Activated naive CD8-positive, alpha-beta T cell treated with anti-CD3 and anti-CD28 coated beads, Interleukin-2, amount 50 U/mL, for 24 hours (primary cell): ENCODE measurements at regions not wholly inside any gene's neighbourhood (a gene's known extent, or its start where the extent isn't known, plus 50 kb on each side); places are given as distances from the start of the nearest gene placed in this dataset.

Source experiments
- ATAC-seq: fragments of 150-1000 bp; cut with Tn5 transposase; one replicate; pipeline ENCODE4 v1.10.0; 2021
- DNase-seq: peaks from one replicate; pipeline ENCODE4 v3.0.0; 2021
- H3K27ac Mint-ChIP-seq: one replicate; pipeline ENCODE4 v1.8.0; 2021; ENCODE audit warnings: mild to moderate bottlenecking, mixed read lengths
- H3K27me3 Mint-ChIP-seq: one replicate; pipeline ENCODE4 v1.8.0; 2021; ENCODE audit warnings: mixed read lengths
- H3K36me3 Mint-ChIP-seq: one replicate; pipeline ENCODE4 v1.8.0; 2021; ENCODE audit warnings: low read depth, mixed read lengths
- H3K4me1 Mint-ChIP-seq: one replicate; pipeline ENCODE4 v1.8.0; 2021; ENCODE audit warnings: mixed read lengths
- H3K4me3 Mint-ChIP-seq: one replicate; pipeline ENCODE4 v1.8.0; 2021; ENCODE audit warnings: mild to moderate bottlenecking, moderate library complexity, mixed read lengths
- H3K9me3 Mint-ChIP-seq: one replicate; pipeline ENCODE4 v1.8.0; 2021; ENCODE audit warnings: mixed read lengths

- no peak for DNase-seq
- Mint-ChIP-seq H3K4me3 (no peak overlapping the region), H3K27me3 (no peaks in the 10 kb centered on the region), H3K27ac (no peak overlapping the region), H3K9me3 (no peaks in the 10 kb centered on the region), H3K4me1 (peaks cover 14% of the 10 kb centered on the region), H3K36me3 (no peaks in the 10 kb centered on the region)
- peak; percentile 82 for ATAC-seq
Observed at GRCh38 chr1:239558991-239559390, 172.6 kb downstream of the CHRM3 start.

DNA sequence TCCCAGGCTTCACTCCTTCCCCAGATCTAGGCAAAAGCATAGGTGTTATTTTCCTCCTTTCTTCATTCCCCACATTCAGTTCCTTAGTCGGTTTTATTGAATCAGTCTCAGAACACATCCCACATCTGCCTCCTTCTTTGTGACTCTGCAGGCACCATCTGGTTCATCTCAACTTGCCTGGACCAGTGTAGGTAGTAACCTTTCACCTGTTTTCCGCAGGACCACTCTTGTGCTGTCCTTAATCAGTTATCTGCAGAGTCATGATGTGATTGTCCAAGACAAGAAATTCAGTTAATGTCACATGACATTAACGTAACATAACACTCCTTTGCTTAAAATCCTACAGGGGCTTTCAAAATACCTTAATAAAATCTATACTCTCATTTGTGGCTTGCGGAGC, 174.6 kb downstream of the CHRM3 start:
- H3K4me1 Mint-ChIP-seq: peaks cover 16% of the 10 kb centered on the region
- no peaks in the 10 kb centered on the region for H3K27me3 Mint-ChIP-seq
- H3K9me3 Mint-ChIP-seq: no peaks in the 10 kb centered on the region
- no peaks in the 10 kb centered on the region for H3K36me3 Mint-ChIP-seq
- no peak overlapping the region for H3K27ac Mint-ChIP-seq
- ATAC-seq (no peak), DNase-seq (no peak)
- no peak overlapping the region for H3K4me3 Mint-ChIP-seq

DNA sequence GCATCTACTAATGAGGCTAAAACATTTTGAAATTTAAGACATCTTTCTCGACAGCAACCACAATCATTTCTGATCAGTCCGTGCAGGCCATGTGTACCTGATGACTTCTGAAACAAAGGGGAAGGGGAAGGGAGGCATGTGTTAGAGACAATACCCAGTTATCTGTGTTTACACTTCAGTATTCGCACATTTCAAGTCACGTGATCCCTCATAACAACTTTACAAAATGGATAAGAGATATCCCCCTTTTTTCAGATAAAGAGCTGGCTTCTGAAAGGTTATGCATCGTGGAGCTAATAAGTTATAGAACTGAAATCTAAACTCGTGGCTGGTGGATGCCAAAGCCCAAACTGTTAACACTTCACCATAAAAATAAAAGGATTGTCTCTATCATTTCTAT, 175.7 kb downstream of the CHRM3 start:
- Mint-ChIP-seq H3K4me3 (no peak overlapping the region), H3K36me3 (no peaks in the 10 kb centered on the region), H3K27me3 (no peaks in the 10 kb centered on the region), H3K4me1 (peaks cover 16% of the 10 kb centered on the region), H3K27ac (no peak overlapping the region), H3K9me3 (no peaks in the 10 kb centered on the region)
- DNase-seq (no peak), ATAC-seq (no peak)

- ATAC-seq (no peak), DNase-seq (no peak)
- Mint-ChIP-seq H3K27ac (no peak overlapping the region), H3K4me1 (peaks cover 11% of the 10 kb centered on the region), H3K9me3 (peaks cover 5% of the 10 kb centered on the region), H3K36me3 (no peaks in the 10 kb centered on the region), H3K4me3 (no peak overlapping the region), H3K27me3 (no peaks in the 10 kb centered on the region)
Observed at GRCh38 chr1:239563681-239564080, 177.3 kb downstream of the CHRM3 start.

- peaks cover 5% of the 10 kb centered on the region for H3K9me3 Mint-ChIP-seq
- H3K27ac Mint-ChIP-seq: no peak overlapping the region
- H3K4me3 Mint-ChIP-seq: no peak overlapping the region
- H3K36me3 Mint-ChIP-seq: no peaks in the 10 kb centered on the region
- ATAC-seq (no peak), DNase-seq (no peak)
- H3K27me3 Mint-ChIP-seq: no peaks in the 10 kb centered on the region
- peaks cover 10% of the 10 kb centered on the region for H3K4me1 Mint-ChIP-seq
Observed at GRCh38 chr1:239566074-239566473, 179.7 kb downstream of the CHRM3 start.

DNA sequence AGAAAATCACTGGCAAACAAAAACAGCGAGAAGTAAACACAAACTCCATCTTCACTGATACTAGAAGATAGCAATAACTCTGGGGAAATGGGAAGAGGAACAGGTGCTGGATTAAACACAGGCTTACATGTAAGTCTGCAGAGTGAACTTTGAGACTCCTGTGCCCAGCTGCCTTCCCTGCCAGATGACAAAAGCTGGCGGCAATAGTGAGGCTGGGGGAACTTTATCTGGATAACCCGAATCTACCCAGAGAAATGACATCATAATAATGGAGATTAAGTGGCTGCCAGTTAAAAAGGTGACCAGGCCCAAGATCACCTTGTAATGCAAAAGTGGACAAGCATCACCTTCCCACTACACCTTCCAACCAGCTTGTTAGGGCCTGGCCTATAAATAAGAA, 184.5 kb downstream of the CHRM3 start:
- Mint-ChIP-seq H3K9me3 (peaks cover 5% of the 10 kb centered on the region), H3K4me1 (peaks cover 12% of the 10 kb centered on the region), H3K4me3 (no peak overlapping the region), H3K27me3 (no peaks in the 10 kb centered on the region), H3K36me3 (no peaks in the 10 kb centered on the region), H3K27ac (no peak overlapping the region)
- DNase-seq: no peak
- ATAC-seq: no peak

GRCh38 chr1:239572183-239572582, 185.8 kb downstream of the CHRM3 start:
- no peak overlapping the region for H3K27ac Mint-ChIP-seq
- DNase-seq (no peak), ATAC-seq (no peak)
- H3K4me1 Mint-ChIP-seq: peaks cover 12% of the 10 kb centered on the region
- peaks cover 5% of the 10 kb centered on the region for H3K9me3 Mint-ChIP-seq
- no peaks in the 10 kb centered on the region for H3K36me3 Mint-ChIP-seq
- peaks cover 2% of the 10 kb centered on the region for H3K27me3 Mint-ChIP-seq
- no peak overlapping the region for H3K4me3 Mint-ChIP-seq

DNA sequence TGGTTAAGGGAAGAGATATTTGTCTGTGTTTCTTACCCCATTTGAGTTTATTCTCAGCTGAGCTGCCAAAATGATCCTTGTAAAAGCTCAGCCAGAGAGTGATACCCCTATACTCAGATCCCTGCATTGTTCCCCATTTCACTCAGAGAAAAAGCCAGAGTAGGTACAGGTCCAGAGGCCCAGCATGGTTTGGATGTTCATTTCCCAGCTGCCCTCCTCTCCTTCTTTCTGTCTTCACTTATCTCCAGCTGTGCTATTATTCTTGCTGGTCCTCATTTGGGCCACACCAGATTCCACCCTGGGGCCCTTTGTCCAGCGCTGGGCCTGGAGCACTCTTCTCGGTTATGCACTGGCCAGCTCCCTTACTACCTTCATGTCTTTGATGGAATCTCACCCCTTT, 187.7 kb downstream of the CHRM3 start:
- H3K9me3 Mint-ChIP-seq: no peaks in the 10 kb centered on the region
- DNase-seq (no peak), ATAC-seq (no peak)
- no peak overlapping the region for H3K4me3 Mint-ChIP-seq
- H3K27me3 Mint-ChIP-seq: peaks cover 2% of the 10 kb centered on the region
- H3K36me3 Mint-ChIP-seq: no peaks in the 10 kb centered on the region
- peaks cover 12% of the 10 kb centered on the region for H3K4me1 Mint-ChIP-seq
- H3K27ac Mint-ChIP-seq: no peak overlapping the region

DNA sequence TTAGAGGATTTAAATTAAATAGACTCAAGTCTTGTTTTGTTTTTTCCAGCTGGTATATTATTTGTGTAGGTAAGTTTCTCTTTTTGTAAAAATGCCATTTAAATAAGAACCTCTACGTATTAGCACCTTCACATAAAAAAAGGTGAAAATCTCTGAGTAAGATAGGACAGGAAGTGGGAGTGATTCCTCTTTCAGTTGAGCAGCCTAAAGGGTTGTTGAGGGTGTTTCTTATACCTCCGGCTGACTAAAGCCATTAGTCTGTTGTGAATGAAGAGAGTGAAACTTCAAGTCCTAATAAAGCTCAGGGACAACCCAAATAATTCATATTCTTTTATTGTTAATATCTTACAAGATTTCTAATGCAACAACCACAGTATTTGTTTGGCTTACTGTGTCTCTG, 188.7 kb downstream of the CHRM3 start:
- no peak for ATAC-seq
- Mint-ChIP-seq H3K27me3 (peaks cover 2% of the 10 kb centered on the region), H3K4me1 (peaks cover 8% of the 10 kb centered on the region), H3K27ac (no peak overlapping the region), H3K9me3 (no peaks in the 10 kb centered on the region), H3K4me3 (no peak overlapping the region), H3K36me3 (no peaks in the 10 kb centered on the region)
- no peak for DNase-seq

DNA sequence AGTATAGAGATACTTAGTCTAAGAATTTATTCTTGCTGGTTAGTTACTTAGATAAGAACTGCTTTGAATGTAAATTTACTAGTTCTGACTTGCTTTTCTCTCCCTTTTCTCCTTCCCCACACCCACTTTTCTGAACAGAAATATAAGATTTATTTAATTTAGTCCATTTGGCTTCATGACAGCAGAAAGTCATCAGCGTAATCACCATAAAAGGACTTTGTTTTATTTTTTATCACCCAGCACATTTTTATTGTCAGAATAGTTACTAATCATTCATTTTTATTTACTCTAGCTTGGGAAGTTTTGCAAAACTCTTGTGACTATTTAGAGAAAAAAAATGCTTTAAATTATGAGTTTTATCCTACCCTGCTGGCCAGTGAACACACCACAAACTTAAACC, 197.2 kb downstream of the CHRM3 start:
- no peaks in the 10 kb centered on the region for H3K27me3 Mint-ChIP-seq
- no peaks in the 10 kb centered on the region for H3K9me3 Mint-ChIP-seq
- H3K4me3 Mint-ChIP-seq: no peak overlapping the region
- no peaks in the 10 kb centered on the region for H3K36me3 Mint-ChIP-seq
- ATAC-seq (no peak), DNase-seq (no peak)
- no peak overlapping the region for H3K27ac Mint-ChIP-seq
- H3K4me1 Mint-ChIP-seq: peaks cover 20% of the 10 kb centered on the region

GRCh38 chr1:239586128-239586527, 199.8 kb downstream of the CHRM3 start:
- Mint-ChIP-seq H3K4me3 (no peak overlapping the region), H3K36me3 (no peaks in the 10 kb centered on the region), H3K4me1 (peaks cover 20% of the 10 kb centered on the region), H3K27me3 (no peaks in the 10 kb centered on the region), H3K27ac (no peak overlapping the region), H3K9me3 (no peaks in the 10 kb centered on the region)
- ATAC-seq (no peak), DNase-seq (no peak)

- Mint-ChIP-seq H3K4me1 (peaks cover 20% of the 10 kb centered on the region), H3K27ac (no peak overlapping the region), H3K4me3 (no peak overlapping the region), H3K36me3 (no peaks in the 10 kb centered on the region), H3K27me3 (no peaks in the 10 kb centered on the region), H3K9me3 (no peaks in the 10 kb centered on the region)
- ATAC-seq (peak; percentile 99), DNase-seq (peak; percentile 26)
Observed at GRCh38 chr1:239587066-239587465, 200.7 kb downstream of the CHRM3 start.

DNA sequence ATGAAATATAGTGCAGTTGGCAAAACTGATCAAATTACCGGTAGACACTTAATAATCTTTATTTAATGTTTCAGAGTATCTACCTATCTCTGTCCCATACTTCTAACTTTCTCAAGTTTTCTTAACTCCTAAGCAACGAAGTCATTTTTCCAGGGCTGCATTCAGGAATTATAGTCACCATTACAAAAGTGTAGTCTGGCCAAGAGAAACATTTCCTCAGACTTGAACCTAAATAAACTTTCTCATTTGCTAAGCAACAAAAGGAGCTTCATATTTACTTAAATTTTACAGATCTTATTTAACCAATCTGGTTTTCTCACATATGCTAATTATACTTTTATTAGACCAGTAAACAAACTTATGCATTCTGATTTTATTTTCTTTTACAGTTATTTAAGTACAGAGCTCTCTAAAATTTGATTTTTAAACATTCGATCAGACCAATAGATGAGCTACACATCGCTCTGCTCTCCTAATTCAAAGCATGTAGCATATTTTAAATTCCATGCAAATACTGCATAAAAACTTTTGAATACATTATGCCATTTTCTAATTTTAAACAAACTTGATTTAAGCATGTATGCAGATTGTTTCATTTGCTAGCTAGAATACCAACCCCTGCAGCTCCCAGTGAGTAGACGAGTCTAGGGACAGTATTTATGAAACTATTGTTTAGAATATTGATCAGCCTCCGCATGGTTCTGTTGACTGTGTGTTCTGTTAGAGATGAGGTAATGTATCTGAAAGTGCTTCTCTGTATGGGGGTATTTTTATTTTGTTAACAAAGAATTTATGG, 201.4 kb downstream of the CHRM3 start:
- no peak overlapping the region for H3K27ac Mint-ChIP-seq
- no peaks in the 10 kb centered on the region for H3K36me3 Mint-ChIP-seq
- DNase-seq (no peak), ATAC-seq (no peak)
- H3K9me3 Mint-ChIP-seq: no peaks in the 10 kb centered on the region
- H3K4me3 Mint-ChIP-seq: no peak overlapping the region
- H3K4me1 Mint-ChIP-seq: peaks cover 20% of the 10 kb centered on the region
- no peaks in the 10 kb centered on the region for H3K27me3 Mint-ChIP-seq

DNA sequence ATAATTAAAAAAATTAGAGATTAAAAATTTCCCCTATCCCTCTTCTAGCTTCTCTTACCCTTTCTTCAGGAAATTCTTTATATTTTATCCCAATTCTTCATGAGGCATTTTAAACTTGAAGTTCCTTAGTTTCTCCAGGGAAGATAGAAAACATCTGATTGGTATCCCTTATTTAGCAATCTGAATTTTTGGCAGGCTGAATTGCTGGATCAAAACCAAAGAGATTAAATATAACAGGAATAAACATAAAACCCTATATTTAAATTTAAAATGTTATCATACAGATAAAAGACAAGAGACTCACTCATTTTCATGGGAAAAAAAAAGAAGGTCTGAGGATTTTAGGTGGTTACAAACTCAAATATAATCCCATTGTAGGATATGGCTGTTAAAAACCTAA, 204.2 kb downstream of the CHRM3 start:
- DNase-seq (no peak), ATAC-seq (no peak)
- Mint-ChIP-seq H3K4me1 (peaks cover 15% of the 10 kb centered on the region), H3K27me3 (no peaks in the 10 kb centered on the region), H3K4me3 (no peak overlapping the region), H3K36me3 (no peaks in the 10 kb centered on the region), H3K27ac (no peak overlapping the region), H3K9me3 (no peaks in the 10 kb centered on the region)

- Mint-ChIP-seq H3K9me3 (no peaks in the 10 kb centered on the region), H3K36me3 (no peaks in the 10 kb centered on the region), H3K27me3 (no peaks in the 10 kb centered on the region), H3K4me3 (no peak overlapping the region), H3K4me1 (no peaks in the 10 kb centered on the region), H3K27ac (no peak overlapping the region)
- ATAC-seq (no peak), DNase-seq (no peak)
Observed at GRCh38 chr1:239593527-239593926, 207.2 kb downstream of the CHRM3 start.

DNA sequence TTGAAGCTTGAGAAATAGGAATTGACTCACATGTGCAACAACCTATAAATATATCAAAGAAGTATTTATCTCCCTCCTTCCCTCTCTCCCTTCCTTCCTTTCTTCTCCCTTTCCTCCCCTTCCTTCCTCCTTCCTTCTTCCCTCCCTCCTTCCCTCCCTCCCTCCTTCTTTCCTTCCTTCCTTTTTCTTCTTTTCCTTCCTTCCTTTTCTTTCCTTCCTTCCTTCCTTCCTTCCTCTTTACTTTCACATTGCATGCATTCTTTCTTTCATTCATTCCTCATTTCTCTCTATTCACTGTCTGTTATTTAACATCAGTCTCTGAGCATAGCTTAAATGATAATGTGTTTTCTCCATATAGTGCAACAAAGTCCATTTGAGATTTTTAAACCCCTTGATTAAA, 214.2 kb downstream of the CHRM3 start:
- H3K27ac Mint-ChIP-seq: no peak overlapping the region
- no peaks in the 10 kb centered on the region for H3K4me1 Mint-ChIP-seq
- no peaks in the 10 kb centered on the region for H3K27me3 Mint-ChIP-seq
- DNase-seq: no peak
- no peak overlapping the region for H3K4me3 Mint-ChIP-seq
- H3K36me3 Mint-ChIP-seq: no peaks in the 10 kb centered on the region
- H3K9me3 Mint-ChIP-seq: no peaks in the 10 kb centered on the region
- no peak for ATAC-seq
